ENCODE measurements at regions not wholly inside any gene's neighbourhood (a gene's known extent, or its start where the extent isn't known, plus 50 kb on each side); places are given as distances from the start of the nearest gene placed in this dataset.

GRCh38 chr6:138550346-138550767 is 51.1 kb upstream of the NHSL1 start:
- Histone ChIP-seq H3K4me1 (ENCODE audit: control insufficient read depth in 1 of 2, insufficient read depth in 1 of 2, low read depth in 1 of 2, low read length in 1 of 2) (no peaks in the 10 kb centered on the region), H3K27ac (no peak overlapping the region), H3K9me3 (no peaks in the 10 kb centered on the region), H3K27me3 (no peaks in the 10 kb centered on the region), H3K36me3 (no peaks in the 10 kb centered on the region), H3K4me3 (ENCODE audit: low read depth in 1 of 2, low read length in 1 of 2) (no peak overlapping the region)
- TF ChIP-seq CTCF (IDR thresholded peaks at IDR 0.05) = no peak

GRCh38 chr6:138554146-138554545 is 54.9 kb upstream of the NHSL1 start:
- Histone ChIP-seq H3K27ac (no peak overlapping the region), H3K9me3 (no peaks in the 10 kb centered on the region), H3K27me3 (no peaks in the 10 kb centered on the region), H3K4me1 (ENCODE audit: control insufficient read depth in 1 of 2, insufficient read depth in 1 of 2, low read depth in 1 of 2, low read length in 1 of 2) (no peaks in the 10 kb centered on the region), H3K4me3 (ENCODE audit: low read depth in 1 of 2, low read length in 1 of 2) (no peak overlapping the region), H3K36me3 (no peaks in the 10 kb centered on the region)
- no peak for TF ChIP-seq CTCF (IDR thresholded peaks at IDR 0.05)

- Histone ChIP-seq H3K27me3 (no peaks in the 10 kb centered on the region), H3K9me3 (no peaks in the 10 kb centered on the region), H3K4me3 (ENCODE audit: low read depth in 1 of 2, low read length in 1 of 2) (no peak overlapping the region), H3K36me3 (no peaks in the 10 kb centered on the region), H3K4me1 (ENCODE audit: control insufficient read depth in 1 of 2, insufficient read depth in 1 of 2, low read depth in 1 of 2, low read length in 1 of 2) (no peaks in the 10 kb centered on the region), H3K27ac (no peak overlapping the region)
- TF ChIP-seq CTCF (IDR thresholded peaks at IDR 0.05) = no peak
These were observed 56.2 kb upstream of the NHSL1 start for GRCh38 chr6:138555421-138555988.

- Histone ChIP-seq H3K4me3 (ENCODE audit: low read depth in 1 of 2, low read length in 1 of 2) (no peak overlapping the region), H3K27ac (no peak overlapping the region), H3K9me3 (no peaks in the 10 kb centered on the region), H3K27me3 (no peaks in the 10 kb centered on the region), H3K36me3 (no peaks in the 10 kb centered on the region), H3K4me1 (ENCODE audit: control insufficient read depth in 1 of 2, insufficient read depth in 1 of 2, low read depth in 1 of 2, low read length in 1 of 2) (no peaks in the 10 kb centered on the region)
- no peak for TF ChIP-seq CTCF (IDR thresholded peaks at IDR 0.05)
These were observed 57.9 kb upstream of the NHSL1 start for GRCh38 chr6:138557147-138557546.

DNA sequence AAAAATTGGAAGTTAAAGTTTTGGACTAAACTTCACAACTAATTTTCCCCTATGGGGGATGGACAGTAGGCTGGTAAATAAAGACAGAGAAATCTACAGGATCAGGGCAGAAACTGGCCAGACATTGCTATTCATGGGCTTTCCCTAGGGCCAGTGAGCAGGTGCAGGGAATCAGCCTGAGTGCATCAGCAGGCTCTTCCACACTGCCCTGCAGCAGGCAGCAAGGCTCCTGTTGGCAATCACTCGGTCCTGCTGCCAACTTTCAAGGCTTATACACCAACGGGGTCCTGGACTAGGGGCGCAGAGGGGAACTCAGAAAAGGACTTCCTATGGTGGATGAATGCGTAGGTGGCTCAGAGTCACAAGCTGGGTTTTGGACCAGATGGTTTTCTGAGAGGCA is 59.8 kb upstream of the NHSL1 start:
- Histone ChIP-seq H3K9me3 (no peaks in the 10 kb centered on the region), H3K4me1 (ENCODE audit: control insufficient read depth in 1 of 2, insufficient read depth in 1 of 2, low read depth in 1 of 2, low read length in 1 of 2) (no peaks in the 10 kb centered on the region), H3K4me3 (ENCODE audit: low read depth in 1 of 2, low read length in 1 of 2) (no peak overlapping the region), H3K36me3 (no peaks in the 10 kb centered on the region), H3K27ac (no peak overlapping the region), H3K27me3 (no peaks in the 10 kb centered on the region)
- no peak for TF ChIP-seq CTCF (IDR thresholded peaks at IDR 0.05)
